Uterus (tissue), 3 donors: ENCODE measurements at regions not wholly inside any gene's neighbourhood (a gene's known extent, or its start where the extent isn't known, plus 50 kb on each side); places are given as distances from the start of the nearest gene placed in this dataset.

Source experiments
- DNase-seq, 2 donors: peaks; one replicate each; pipeline ENCODE4 v3.0.0-alpha.2; 2019 to 2020
- H3K27ac ChIP-seq, 2 donors: fragments of 200-600 bp; sonication (generic); 1 replicate in 1 of 2; 2 replicates in 1 of 2; pipeline ENCODE4 v1.5.1; 2016 to 2018
- H3K27me3 ChIP-seq, 2 donors: fragments of 200-600 bp; sonication (generic); one replicate each; pipeline ENCODE4 v1.5.1; 2018 to 2019; ENCODE audit warnings: control low read depth in 1 of 2
- H3K36me3 ChIP-seq, 2 donors: fragments of 200-600 bp; sonication (generic); one replicate each; pipeline ENCODE4 v1.5.1; 2019; ENCODE audit warnings: control low read depth in 1 of 2
- H3K4me1 ChIP-seq, 2 donors: fragments of 200-600 bp; sonication (generic); one replicate each; pipeline ENCODE4 v1.5.1; 2018 to 2019; ENCODE audit warnings: control low read depth in 1 of 2
- H3K4me3 ChIP-seq, 2 donors: fragments of 200-600 bp; sonication (generic); 1 replicate in 1 of 2; 2 replicates in 1 of 2; pipeline ENCODE4 v1.5.1; 2018 to 2019; ENCODE audit warnings: mild to moderate bottlenecking in 1 of 2
- H3K9me3 ChIP-seq, 2 donors: fragments of 200-600 bp; sonication (generic); one replicate each; pipeline ENCODE4 v1.5.1; 2019; ENCODE audit warnings: control low read depth in 1 of 2
- POLR2A ChIP-seq, 2 donors: fragments of 450-650 bp; IDR thresholded peaks; one replicate each; pipeline ENCODE4 v1.6.1; 2016; ENCODE audit warnings: antibody characterized with exemption in 2 of 2, mild to moderate bottlenecking in 1 of 2, moderate library complexity in 1 of 2
- intact Hi-C: fragments of 100-400 bp; cut with DNase I; formaldehyde crosslinking; loops from one replicate; pipeline ENCODE4 v1.15.1; 2023; ENCODE audit warnings: low total_unique reads
- TF ChIP-seq, protein P1 (sequence below), 4 experiments: fragments of 200-600 bp in 2 of 4; fragments of 450-650 bp in 2 of 4; sonication (generic) in 2 of 4; IDR thresholded peaks; one replicate each; pipeline ENCODE4 v1.5.1; 2016 to 2019; ENCODE audit warnings: antibody characterized with exemption in 4 of 4, mild to moderate bottlenecking in 2 of 4, moderate library complexity in 1 of 4
- donor health status: DM: yes; HTN: yes; CAD: no.

- intact Hi-C loops: no loop called here
These were observed 138.0 kb upstream of the HS3ST2 start for GRCh38 chr16:22675745-22676540.

GRCh38 chr16:22677024-22677830 lies 136.7 kb upstream of the HS3ST2 start:
- no peaks in the 10 kb centered on the region for H3K36me3 ChIP-seq
- intact Hi-C loops: no loop called here
- H3K27me3 ChIP-seq: no peaks in the 10 kb centered on the region
- H3K27ac ChIP-seq: no peak overlapping the region
- H3K4me1 ChIP-seq: no peaks in the 10 kb centered on the region
- no peaks in the 10 kb centered on the region for H3K9me3 ChIP-seq
- no peak overlapping the region for H3K4me3 ChIP-seq
- no peak for DNase-seq
- TF ChIP-seq, protein P1, sequence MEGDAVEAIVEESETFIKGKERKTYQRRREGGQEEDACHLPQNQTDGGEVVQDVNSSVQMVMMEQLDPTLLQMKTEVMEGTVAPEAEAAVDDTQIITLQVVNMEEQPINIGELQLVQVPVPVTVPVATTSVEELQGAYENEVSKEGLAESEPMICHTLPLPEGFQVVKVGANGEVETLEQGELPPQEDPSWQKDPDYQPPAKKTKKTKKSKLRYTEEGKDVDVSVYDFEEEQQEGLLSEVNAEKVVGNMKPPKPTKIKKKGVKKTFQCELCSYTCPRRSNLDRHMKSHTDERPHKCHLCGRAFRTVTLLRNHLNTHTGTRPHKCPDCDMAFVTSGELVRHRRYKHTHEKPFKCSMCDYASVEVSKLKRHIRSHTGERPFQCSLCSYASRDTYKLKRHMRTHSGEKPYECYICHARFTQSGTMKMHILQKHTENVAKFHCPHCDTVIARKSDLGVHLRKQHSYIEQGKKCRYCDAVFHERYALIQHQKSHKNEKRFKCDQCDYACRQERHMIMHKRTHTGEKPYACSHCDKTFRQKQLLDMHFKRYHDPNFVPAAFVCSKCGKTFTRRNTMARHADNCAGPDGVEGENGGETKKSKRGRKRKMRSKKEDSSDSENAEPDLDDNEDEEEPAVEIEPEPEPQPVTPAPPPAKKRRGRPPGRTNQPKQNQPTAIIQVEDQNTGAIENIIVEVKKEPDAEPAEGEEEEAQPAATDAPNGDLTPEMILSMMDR (IDR thresholded peaks at IDR 0.05): no peak
- no peak for TF ChIP-seq POLR2A (IDR thresholded peaks at IDR 0.05)

More at GRCh38 chr16:22675745-22676540, 138.0 kb upstream of the HS3ST2 start:
- DNase-seq: no peak
- no peaks in the 10 kb centered on the region for H3K27me3 ChIP-seq
- no peaks in the 10 kb centered on the region for H3K4me1 ChIP-seq
- no peak overlapping the region for H3K4me3 ChIP-seq
- H3K9me3 ChIP-seq: no peaks in the 10 kb centered on the region
- H3K27ac ChIP-seq: no peak overlapping the region
- H3K36me3 ChIP-seq: no peaks in the 10 kb centered on the region
- TF ChIP-seq POLR2A (IDR thresholded peaks at IDR 0.05): no peak
- TF ChIP-seq, protein P1 (IDR thresholded peaks at IDR 0.05): no peak

DNA sequence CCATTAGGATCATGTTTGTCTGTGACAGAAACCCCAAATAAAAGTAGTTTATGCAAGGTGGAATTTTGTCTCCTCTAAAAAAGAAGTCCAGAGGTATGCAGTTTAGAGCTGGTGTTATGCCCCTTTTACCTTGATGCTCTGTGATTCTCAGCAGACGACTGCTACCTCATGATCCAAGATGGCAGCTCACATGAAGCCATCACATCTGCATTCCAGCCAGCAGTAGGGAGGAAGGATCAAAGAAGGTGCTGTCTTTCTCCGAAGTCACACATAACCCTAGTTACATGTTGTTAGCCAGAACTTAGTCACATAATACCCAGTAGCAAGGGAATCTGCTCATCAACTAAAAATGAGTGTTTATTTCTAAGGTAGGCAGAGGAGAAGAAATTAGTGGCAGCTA lies 135.7 kb upstream of the HS3ST2 start:
- H3K9me3 ChIP-seq: no peaks in the 10 kb centered on the region
- TF ChIP-seq, protein P1 (IDR thresholded peaks at IDR 0.05): no peak
- TF ChIP-seq POLR2A (IDR thresholded peaks at IDR 0.05): no peak
- no peak overlapping the region for H3K27ac ChIP-seq
- H3K36me3 ChIP-seq: no peaks in the 10 kb centered on the region
- H3K27me3 ChIP-seq: no peaks in the 10 kb centered on the region
- H3K4me1 ChIP-seq: no peaks in the 10 kb centered on the region
- H3K4me3 ChIP-seq: no peak overlapping the region
- intact Hi-C loops: no loop called here
- DNase-seq: no peak

DNA sequence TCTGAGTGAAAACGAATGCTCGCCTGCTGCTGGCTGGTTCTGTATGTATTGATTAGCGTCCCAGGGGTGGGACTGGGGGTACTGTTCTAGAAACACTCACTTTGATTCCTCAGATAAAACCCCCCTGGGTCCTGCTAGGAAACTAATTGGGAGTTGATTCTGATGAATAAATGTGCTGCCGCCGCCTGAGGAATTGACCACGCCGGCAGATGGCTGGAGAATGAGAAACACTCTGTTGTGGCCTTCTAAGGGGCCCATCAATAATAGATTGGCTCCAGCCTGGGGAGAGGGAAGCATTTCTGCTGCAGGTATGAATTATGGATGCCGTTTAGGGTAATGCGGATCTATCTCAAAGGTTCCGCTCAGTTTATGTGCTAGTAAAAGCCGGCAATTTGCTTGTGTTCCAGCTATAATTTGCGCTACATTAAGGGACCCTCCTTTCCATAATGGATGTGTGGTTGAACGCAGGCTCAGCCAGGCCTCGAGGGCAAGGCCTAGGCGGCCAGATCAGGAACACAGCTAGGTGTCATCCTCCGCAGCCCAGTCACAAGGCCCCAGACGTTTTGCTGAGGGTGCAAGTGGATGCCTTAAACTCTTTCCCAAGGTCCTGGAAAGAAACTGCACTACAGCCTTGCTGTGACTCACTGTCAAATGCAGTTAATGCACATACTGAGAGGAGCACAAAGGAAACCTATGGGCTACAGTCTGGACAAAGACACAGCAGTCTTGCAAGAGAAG lies 132.2 kb upstream of the HS3ST2 start:
- Histone ChIP-seq H3K4me3 (no peak overlapping the region), H3K27ac (no peak overlapping the region), H3K4me1 (no peaks in the 10 kb centered on the region), H3K27me3 (no peaks in the 10 kb centered on the region), H3K9me3 (peaks cover 0 to under 1% of the 10 kb centered on the region in 2 donors), H3K36me3 (no peaks in the 10 kb centered on the region)
- intact Hi-C loops: no loop called here
- DNase-seq: no peak
- TF ChIP-seq, protein P1 (IDR thresholded peaks at IDR 0.05): no peak
- no peak for TF ChIP-seq POLR2A (IDR thresholded peaks at IDR 0.05)
